K562 (cell line): ENCODE measurements at regions not wholly inside any gene's neighbourhood (a gene's known extent, or its start where the extent isn't known, plus 50 kb on each side); places are given as distances from the start of the nearest gene placed in this dataset.

Source experiments
- AFF4 ChIP-seq: sonication (generic); formaldehyde crosslinking; IDR thresholded peaks from 2 replicates; pipeline ENCODE4 v1.8.0; 2023; ENCODE audit warnings: mild to moderate bottlenecking, missing genetic modification reagents
- ARHGAP35 ChIP-seq: fragments of 450-650 bp; IDR thresholded peaks from 2 replicates; pipeline ENCODE4 v1.6.1; 2018; ENCODE audit not compliant: partially characterized antibody
- BCLAF1 ChIP-seq, 2 experiments: fragments of 450-650 bp in 1 of 2; IDR thresholded peaks; 2 replicates each; pipeline ENCODE4 v1.6.1; 2011 to 2017; ENCODE audit warnings: low read depth in 2 of 2, antibody characterized with exemption in 1 of 2, borderline replicate concordance in 1 of 2, low read length in 1 of 2, mild to moderate bottlenecking in 1 of 2, mixed read lengths in 1 of 2; ENCODE audit not compliant: control insufficient read depth in 1 of 2
- CTCF ChIP-seq, 3 experiments: IDR thresholded peaks in 2 of 3; conservative IDR thresholded peaks in 1 of 3; 2 replicates each; pipeline ENCODE4 v1.5.1; 2011 to 2012; ENCODE audit warnings: low read length in 3 of 3, mild to moderate bottlenecking in 3 of 3, control low read depth in 2 of 3, improper control_type of control experiment in 1 of 3, inconsistent platforms in 1 of 3, low read depth in 1 of 3, mixed read lengths in 1 of 3, moderate library complexity in 1 of 3; ENCODE audit not compliant: insufficient read depth in 2 of 3
- GTF2A2 ChIP-seq: IDR thresholded peaks from 2 replicates; pipeline ENCODE4 v1.6.1; 2016; ENCODE audit warnings: mild to moderate bottlenecking, missing genetic modification characterization, missing compliant biosample characterization
- MNT ChIP-seq, 2 experiments: fragments of 450-650 bp; conservative IDR thresholded peaks; 2 replicates each; pipeline ENCODE4 v1.6.1; 2017; ENCODE audit warnings: mild to moderate bottlenecking in 2 of 2, moderate library complexity in 2 of 2
- PURB ChIP-seq: sonication (generic); formaldehyde crosslinking; IDR thresholded peaks from 2 replicates; pipeline ENCODE4 v1.9.0; 2021; ENCODE audit warnings: low read depth, mild to moderate bottlenecking, missing genetic modification reagents
- REST ChIP-seq, 2 experiments: fragments of 450-650 bp; formaldehyde crosslinking in 1 of 2; IDR thresholded peaks; 2 replicates each; pipeline versions ENCODE4 v1.4.0 to v1.6.1; 2014 to 2020; ENCODE audit warnings: mild to moderate bottlenecking in 2 of 2, borderline replicate concordance in 1 of 2, low read depth in 1 of 2
- SAP30 ChIP-seq: fragments of 200-600 bp; sonication (generic); IDR thresholded peaks from 2 replicates; pipeline ENCODE4 v1.6.1; 2012; ENCODE audit warnings: borderline replicate concordance, low read depth, mild to moderate bottlenecking, moderate library complexity, low read length, control low read depth, inconsistent platforms; ENCODE audit not compliant: insufficient read depth, poor library complexity, severe bottlenecking
- SIN3A ChIP-seq, 2 experiments: fragments of 150-350 bp in 1 of 2; IDR thresholded peaks; 2 replicates each; pipeline ENCODE4 v1.6.1; 2011 to 2016; ENCODE audit warnings: borderline replicate concordance in 2 of 2, low read depth in 2 of 2, low read length in 2 of 2, mild to moderate bottlenecking in 2 of 2, moderate library complexity in 2 of 2; ENCODE audit not compliant: control insufficient read depth in 1 of 2
- TAF1 ChIP-seq: IDR thresholded peaks from 2 replicates; pipeline ENCODE4 v1.6.1; 2011; ENCODE audit warnings: mild to moderate bottlenecking, low read length, moderate library complexity; ENCODE audit not compliant: insufficient read depth, control insufficient read depth, severe bottlenecking; ENCODE audit errors: extremely low read depth
- TAF7 ChIP-seq: fragments of 450-650 bp; IDR thresholded peaks from 2 replicates; pipeline ENCODE4 v1.6.1; 2016; ENCODE audit warnings: missing genetic modification characterization, missing compliant biosample characterization
- THAP7 ChIP-seq: fragments of 250-450 bp; sonication (Bioruptor Pico); IDR thresholded peaks from 2 replicates; pipeline ENCODE4 v1.5.0; 2021

- TF ChIP-seq PURB (no peak), CTCF (IDR thresholded peaks at IDR 0.05 in 2 of 3, conservative IDR thresholded peaks at IDR 0.05 in 1 of 3; ENCODE audit: insufficient read depth in 2 of 3, low read depth in 1 of 3, low read length in 3 of 3) (no peak), ARHGAP35 (no peak), SIN3A (IDR thresholded peaks at IDR 0.05; ENCODE audit: borderline replicate concordance in 2 of 2, control insufficient read depth in 1 of 2, low read depth in 2 of 2, low read length in 2 of 2) (no peak), BCLAF1 (IDR thresholded peaks at IDR 0.05; ENCODE audit: borderline replicate concordance in 1 of 2, control insufficient read depth in 1 of 2, low read depth in 2 of 2, low read length in 1 of 2) (no peak), TAF1 (no peak), MNT (conservative IDR thresholded peaks at IDR 0.05) (no peak), AFF4 (CRISPR knock-in tag) (no peak), REST (IDR thresholded peaks at IDR 0.05; ENCODE audit: borderline replicate concordance) (no peak), REST (CRISPR knock-in tag; IDR thresholded peaks at IDR 0.05; ENCODE audit: low read depth) (no peak), SAP30 (no peak), THAP7 (CRISPR knock-in tag) (no peak), GTF2A2 (no peak), TAF7 (tag) (no peak)
Observed at GRCh38 chr6:168885196-168885595, 368.4 kb downstream of the THBS2 start.
